Right lung (tissue), 2 donors: ENCODE measurements at regions not wholly inside any gene's neighbourhood (a gene's known extent, or its start where the extent isn't known, plus 50 kb on each side); places are given as distances from the start of the nearest gene placed in this dataset.

ENCODE experiments used
- DNase-seq, 2 donors: peaks; one replicate each; pipeline ENCODE4 v3.0.0-alpha.2; 2013

- DNase-seq: no peak
Measured at GRCh38 chr5:68407311-68408239, 192.0 kb downstream of the PIK3R1 start.

DNA sequence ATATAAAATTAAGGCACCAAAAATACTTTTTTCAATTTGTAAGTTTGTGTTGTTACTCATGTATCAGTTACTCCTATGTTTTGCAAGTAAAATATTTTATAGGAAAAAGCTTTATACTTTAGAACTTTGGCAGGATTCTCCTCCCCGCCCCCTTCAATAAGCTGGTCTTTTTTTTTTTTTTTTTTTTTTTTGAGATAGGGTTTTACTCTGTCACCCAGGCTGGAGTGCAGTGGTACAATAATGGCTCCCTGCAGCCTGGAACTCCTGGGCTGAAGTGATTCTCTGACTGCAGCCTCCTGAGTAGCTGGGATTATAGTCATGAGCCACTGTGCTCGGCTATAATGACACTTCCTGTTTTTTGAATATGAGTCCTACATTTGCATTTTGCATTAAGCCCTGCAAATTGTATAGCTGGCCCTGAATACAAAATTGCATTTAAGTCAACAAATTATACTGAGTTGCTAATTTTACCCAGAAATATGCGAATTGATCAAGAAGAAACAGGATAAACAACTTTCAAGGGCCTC lies 192.9 kb downstream of the PIK3R1 start:
- no peak for DNase-seq

DNA sequence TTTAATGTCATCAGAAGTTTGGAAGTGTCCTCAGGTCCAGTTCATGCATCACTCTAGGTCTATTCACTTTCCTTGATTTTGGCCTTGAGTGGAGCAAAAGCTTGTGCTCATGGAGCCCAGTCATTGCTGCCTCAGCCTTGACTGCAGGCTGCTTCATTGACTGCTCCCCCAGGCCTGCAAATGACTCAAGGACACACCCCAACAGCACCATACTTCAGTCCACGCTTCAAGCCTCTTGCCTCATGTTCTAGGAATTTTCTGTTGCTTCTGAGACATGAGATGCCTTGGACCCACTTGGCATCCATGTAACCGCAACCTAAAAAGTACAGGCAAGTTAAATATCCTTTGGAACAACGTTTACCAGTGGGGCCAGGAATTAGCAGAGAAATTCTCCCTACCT lies 193.7 kb downstream of the PIK3R1 start:
- DNase-seq: no peak

GRCh38 chr5:68411161-68411560 lies 195.6 kb downstream of the PIK3R1 start:
- DNase-seq: no peak

- no peak for DNase-seq
Measured at GRCh38 chr5:68415177-68416085, 199.9 kb downstream of the PIK3R1 start.

GRCh38 chr5:68416714-68417113 lies 201.2 kb downstream of the PIK3R1 start:
- no peak for DNase-seq

- DNase-seq: no peak
Measured at GRCh38 chr5:68418201-68418600, 202.6 kb downstream of the PIK3R1 start.

GRCh38 chr5:68418680-68419079 lies 203.1 kb downstream of the PIK3R1 start:
- no peak for DNase-seq

- no peak for DNase-seq
Measured at GRCh38 chr5:68419081-68419636, 203.6 kb downstream of the PIK3R1 start.

DNA sequence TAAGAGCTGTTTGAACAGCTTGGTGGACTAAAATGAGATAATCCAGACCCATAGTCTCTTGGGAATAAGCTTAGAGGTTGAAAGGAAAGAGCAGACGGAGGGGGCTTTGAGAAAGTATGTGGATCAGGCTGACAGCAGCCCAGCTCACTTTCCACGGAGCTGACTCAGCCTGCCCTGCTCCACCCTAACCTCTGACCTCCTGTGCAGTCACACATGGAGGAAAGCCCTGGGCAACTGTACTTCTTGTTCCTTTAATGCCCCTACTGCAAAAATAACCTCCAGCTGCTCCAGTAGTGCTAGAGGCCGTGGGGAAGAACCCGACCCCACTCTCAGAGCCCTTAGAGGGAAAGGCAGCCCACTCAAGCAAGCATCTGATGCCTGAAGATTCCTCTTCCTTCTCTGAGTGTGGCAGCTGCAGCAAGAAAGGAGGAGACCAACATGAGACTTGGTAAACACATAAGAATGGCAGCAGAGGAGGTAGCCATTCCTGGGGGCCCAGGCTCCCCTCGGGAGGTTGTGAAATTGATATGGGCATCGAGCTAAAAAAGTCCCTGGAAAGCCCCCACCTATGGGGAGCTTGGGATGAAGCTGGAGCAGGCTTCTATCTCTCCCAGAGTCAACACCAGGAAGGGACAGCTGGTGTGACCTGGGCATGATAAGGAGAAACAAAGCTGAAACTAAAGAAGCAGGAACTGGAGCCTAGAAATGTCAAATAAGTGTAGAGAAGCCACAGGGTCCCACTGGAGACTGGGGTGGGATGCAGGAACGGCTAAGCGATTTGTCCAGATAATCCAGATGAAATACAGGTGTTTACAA lies 204.3 kb downstream of the PIK3R1 start:
- no peak for DNase-seq

DNA sequence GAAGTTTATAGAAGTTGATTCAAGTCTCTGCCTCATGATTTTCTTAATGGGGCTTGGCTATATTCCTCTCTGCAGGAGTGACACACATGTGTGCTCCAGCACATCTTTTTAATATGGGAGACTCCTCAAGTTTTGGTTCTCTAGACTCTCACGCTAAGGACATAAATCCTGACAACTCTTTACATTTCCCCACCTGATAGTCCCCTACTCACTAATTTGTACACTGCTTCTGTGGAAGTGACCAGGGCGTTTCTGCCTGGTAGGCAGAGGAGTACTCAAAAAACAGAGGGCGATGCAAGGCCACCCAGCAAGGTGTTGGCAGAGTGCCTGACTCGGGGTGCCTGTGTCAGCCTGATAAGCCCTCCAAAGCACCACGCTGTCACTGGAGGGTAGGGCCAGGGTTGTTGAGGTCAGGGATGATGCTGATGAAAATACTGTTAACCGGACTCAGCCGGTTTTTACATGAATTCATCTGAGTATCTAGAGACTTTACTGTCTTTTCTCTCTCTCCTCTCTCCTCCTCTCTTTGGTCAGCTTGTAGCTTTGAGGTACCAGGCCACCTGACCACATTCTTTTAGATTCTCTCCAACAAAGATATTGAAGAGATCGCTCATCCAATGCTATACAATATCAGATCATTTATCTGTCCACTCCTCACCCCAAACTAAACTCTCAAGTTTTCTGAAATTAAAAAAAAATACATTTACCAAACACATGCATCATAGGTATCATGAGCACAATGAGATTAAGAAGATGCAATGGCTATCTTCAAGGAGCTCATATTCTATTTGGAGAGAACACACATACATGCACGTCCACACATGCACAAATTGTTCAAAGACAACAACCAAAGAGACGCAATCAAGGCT lies 205.2 kb downstream of the PIK3R1 start:
- no peak for DNase-seq

GRCh38 chr5:68421485-68422220 lies 206.1 kb downstream of the PIK3R1 start:
- no peak for DNase-seq

DNA sequence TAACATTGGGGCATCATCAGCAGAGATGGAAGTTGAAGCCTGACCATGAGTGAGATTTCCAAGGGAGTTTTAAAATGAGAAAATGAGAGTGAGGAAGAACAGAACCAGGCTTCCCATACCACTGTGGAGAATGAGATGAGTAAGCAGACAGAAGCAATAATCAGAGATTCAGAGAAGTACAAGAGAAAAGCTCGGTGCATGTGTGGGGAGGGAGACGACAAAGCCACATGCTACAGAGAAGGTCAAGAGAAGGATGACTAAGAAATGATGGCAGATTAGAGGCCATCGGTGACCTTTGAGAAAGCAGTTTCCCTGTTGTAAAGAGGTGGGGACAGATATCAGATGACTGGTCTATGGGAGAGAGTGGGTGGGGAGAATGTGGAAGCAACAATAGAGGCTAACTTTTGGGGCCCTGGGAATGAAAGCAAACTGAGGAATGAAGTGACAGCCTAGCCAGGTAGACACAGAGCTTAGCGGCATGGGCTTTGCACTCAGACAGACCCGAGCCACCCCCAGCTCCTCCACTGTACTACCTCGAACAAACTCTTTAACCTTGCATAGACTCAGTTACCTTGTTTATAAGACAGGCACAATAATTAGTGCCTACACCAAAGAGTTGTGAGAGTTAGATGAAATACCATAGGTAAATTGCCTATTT lies 207.7 kb downstream of the PIK3R1 start:
- no peak for DNase-seq

DNA sequence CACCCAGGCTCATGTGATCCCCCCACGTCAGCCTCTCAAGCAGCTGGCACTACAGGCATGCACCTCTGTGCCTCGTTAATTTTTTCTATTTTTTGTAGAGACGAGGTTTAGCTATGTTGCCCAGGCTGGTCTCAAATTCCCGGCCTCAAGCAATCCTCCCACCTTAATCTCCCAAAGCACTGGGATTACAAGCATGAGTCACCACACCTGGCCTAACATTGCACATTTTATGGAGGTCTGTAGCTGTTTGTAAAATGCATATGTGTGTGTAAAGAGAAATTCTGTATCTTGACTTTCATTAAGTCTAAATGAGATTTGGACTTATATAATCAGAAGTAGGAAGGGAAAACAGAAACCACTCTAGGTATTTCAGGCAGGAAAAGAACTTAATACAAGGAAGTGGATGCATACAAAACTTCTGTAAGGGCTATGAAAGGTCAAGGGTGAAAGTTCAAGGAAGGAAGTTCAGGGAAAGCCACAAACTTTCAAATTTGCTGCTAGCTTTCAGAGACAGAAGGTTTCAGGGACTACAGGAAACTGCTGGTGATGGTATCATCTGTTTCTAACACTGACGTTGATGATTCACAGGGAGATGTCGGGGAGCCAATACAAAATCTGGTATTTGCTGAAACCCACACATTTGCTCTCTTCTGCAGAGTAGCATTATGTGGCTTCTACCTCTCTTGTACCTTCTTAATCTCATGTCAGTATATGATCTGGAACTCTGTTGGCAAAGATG lies 209.4 kb downstream of the PIK3R1 start:
- DNase-seq: no peak

DNA sequence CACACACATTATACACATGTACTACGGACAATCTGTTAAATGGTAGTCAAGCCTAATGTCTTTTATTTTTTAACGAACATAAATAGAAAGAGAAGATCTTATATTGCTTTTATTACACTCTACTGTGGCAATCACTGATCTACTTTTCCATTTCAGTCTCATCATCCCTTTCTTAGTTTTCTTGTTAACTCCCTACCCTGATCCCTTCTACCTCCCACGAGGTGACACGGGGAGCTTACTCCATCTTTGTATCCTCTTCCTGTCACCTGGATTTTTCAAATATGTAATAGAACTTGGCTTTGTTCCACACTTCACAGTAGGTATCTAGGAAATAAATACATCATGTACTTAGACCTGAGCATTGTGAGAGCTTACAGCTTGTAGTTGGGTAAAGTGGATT lies 211.0 kb downstream of the PIK3R1 start:
- no peak for DNase-seq

- no peak for DNase-seq
Measured at GRCh38 chr5:68428231-68428811, 212.8 kb downstream of the PIK3R1 start.

- no peak for DNase-seq
Measured at GRCh38 chr5:68429510-68429909, 214.0 kb downstream of the PIK3R1 start.

DNA sequence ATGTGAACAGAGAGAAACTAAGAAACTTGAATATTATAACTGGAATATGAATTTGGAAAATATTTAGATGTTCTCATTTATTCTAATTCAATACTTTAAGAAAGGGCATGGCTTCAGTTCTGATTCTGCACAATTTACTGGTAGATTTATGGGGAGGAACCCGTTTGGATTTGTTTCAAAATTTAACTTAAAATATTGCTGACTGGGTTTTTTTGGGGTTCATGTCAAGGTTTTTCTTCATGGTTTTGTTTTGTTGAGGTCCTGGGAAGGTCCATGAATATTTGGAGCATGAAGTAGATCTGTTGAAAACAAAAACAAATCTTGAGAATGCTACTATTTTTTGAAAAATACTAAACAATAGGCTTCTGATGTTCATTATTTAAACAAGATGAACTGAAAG lies 214.7 kb downstream of the PIK3R1 start:
- no peak for DNase-seq
